ENCODE measurements at regions not wholly inside any gene's neighbourhood (a gene's known extent, or its start where the extent isn't known, plus 50 kb on each side); places are given as distances from the start of the nearest gene placed in this dataset.

- TF ChIP-seq, protein P1, sequence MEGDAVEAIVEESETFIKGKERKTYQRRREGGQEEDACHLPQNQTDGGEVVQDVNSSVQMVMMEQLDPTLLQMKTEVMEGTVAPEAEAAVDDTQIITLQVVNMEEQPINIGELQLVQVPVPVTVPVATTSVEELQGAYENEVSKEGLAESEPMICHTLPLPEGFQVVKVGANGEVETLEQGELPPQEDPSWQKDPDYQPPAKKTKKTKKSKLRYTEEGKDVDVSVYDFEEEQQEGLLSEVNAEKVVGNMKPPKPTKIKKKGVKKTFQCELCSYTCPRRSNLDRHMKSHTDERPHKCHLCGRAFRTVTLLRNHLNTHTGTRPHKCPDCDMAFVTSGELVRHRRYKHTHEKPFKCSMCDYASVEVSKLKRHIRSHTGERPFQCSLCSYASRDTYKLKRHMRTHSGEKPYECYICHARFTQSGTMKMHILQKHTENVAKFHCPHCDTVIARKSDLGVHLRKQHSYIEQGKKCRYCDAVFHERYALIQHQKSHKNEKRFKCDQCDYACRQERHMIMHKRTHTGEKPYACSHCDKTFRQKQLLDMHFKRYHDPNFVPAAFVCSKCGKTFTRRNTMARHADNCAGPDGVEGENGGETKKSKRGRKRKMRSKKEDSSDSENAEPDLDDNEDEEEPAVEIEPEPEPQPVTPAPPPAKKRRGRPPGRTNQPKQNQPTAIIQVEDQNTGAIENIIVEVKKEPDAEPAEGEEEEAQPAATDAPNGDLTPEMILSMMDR (conservative IDR thresholded peaks at IDR 0.05; ENCODE audit: low read depth in 2 of 2): no peak
- TF ChIP-seq POLR2AphosphoS5 (IDR thresholded peaks at IDR 0.05; ENCODE audit: low read depth) (no peak), REST (IDR thresholded peaks at IDR 0.05; ENCODE audit: unreplicated experiment) (no peak), CREB1 (CRISPR knock-in tag; IDR thresholded peaks at IDR 0.05; ENCODE audit: low read depth) (no peak), EZH2phosphoT487 (IDR thresholded peaks at IDR 0.05; ENCODE audit: unreplicated experiment) (no peak), ZNF114 (CRISPR knock-in tag; IDR thresholded peaks at IDR 0.05) (no peak), EZH2 (IDR thresholded peaks at IDR 0.05; ENCODE audit: low read depth, unreplicated experiment) (no peak), JUNB (IDR thresholded peaks at IDR 0.05; ENCODE audit: unreplicated experiment) (no peak), STAT1 (IDR thresholded peaks at IDR 0.05; ENCODE audit: unreplicated experiment) (no peak)
- TF ChIP-seq, protein P2, sequence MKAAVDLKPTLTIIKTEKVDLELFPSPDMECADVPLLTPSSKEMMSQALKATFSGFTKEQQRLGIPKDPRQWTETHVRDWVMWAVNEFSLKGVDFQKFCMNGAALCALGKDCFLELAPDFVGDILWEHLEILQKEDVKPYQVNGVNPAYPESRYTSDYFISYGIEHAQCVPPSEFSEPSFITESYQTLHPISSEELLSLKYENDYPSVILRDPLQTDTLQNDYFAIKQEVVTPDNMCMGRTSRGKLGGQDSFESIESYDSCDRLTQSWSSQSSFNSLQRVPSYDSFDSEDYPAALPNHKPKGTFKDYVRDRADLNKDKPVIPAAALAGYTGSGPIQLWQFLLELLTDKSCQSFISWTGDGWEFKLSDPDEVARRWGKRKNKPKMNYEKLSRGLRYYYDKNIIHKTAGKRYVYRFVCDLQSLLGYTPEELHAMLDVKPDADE (IDR thresholded peaks at IDR 0.05): no peak
These were observed 354.4 kb downstream of the CRPPA start for GRCh38 chr7:16066805-16067459.

Data from GM23338 (cell line).